HepG2 (cell line): ENCODE measurements at regions not wholly inside any gene's neighbourhood (a gene's known extent, or its start where the extent isn't known, plus 50 kb on each side); places are given as distances from the start of the nearest gene placed in this dataset.
"Not testable (repeated sequence)": the region's sequence is repeated elsewhere in the genome, so short reads cannot be mapped to it uniquely, and the experiment has no call there.

Experiments
- CTCF ChIP-seq: sonication (generic); formaldehyde crosslinking; IDR thresholded peaks from 2 replicates; pipeline ENCODE4 v1.5.0; 2020; ENCODE audit warnings: mild to moderate bottlenecking, missing genetic modification reagents, moderate library complexity
- ZNF263 ChIP-seq: sonication (generic); formaldehyde crosslinking; IDR thresholded peaks from 2 replicates; pipeline ENCODE4 v1.4.0; 2020; ENCODE audit warnings: missing genetic modification reagents

GRCh38 chr4:9024866-9025265 is 145.3 kb upstream of the FAM90A26 start:
- TF ChIP-seq ZNF263, CTCF (CRISPR knock-in tag): not testable (repeated sequence)
